ENCODE measurements at regions not wholly inside any gene's neighbourhood (a gene's known extent, or its start where the extent isn't known, plus 50 kb on each side); places are given as distances from the start of the nearest gene placed in this dataset.

DNA sequence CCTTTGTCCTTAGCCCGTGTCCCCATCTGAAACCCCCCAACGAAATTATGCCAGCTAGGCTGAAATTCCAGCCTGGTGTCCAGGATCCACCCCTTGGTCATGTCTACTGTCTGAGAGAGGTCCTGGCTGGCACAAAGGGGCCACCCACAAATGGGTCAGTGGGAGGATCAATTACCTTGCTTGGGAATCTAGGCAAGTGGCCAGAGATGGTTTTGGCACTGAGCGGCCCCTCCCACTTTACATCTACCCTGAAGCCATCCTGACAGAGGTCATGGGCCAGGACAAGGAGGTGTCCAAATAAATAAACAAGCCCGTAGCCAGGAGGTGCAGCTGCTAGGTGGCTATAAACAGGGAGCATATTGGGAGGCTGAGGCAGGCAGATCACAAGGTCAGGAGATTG is 311.5 kb downstream of the MN1 start:
- no peak overlapping the region for H3K4me3 ChIP-seq (ENCODE audit: control insufficient read depth, low read depth, low read length)
- DNase-seq (ENCODE audit: low read depth): no peak
- TF ChIP-seq, protein P1, sequence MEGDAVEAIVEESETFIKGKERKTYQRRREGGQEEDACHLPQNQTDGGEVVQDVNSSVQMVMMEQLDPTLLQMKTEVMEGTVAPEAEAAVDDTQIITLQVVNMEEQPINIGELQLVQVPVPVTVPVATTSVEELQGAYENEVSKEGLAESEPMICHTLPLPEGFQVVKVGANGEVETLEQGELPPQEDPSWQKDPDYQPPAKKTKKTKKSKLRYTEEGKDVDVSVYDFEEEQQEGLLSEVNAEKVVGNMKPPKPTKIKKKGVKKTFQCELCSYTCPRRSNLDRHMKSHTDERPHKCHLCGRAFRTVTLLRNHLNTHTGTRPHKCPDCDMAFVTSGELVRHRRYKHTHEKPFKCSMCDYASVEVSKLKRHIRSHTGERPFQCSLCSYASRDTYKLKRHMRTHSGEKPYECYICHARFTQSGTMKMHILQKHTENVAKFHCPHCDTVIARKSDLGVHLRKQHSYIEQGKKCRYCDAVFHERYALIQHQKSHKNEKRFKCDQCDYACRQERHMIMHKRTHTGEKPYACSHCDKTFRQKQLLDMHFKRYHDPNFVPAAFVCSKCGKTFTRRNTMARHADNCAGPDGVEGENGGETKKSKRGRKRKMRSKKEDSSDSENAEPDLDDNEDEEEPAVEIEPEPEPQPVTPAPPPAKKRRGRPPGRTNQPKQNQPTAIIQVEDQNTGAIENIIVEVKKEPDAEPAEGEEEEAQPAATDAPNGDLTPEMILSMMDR (conservative IDR thresholded peaks at IDR 0.05; ENCODE audit: control insufficient read depth, insufficient read depth, low read depth, low read length): no peak

DNA sequence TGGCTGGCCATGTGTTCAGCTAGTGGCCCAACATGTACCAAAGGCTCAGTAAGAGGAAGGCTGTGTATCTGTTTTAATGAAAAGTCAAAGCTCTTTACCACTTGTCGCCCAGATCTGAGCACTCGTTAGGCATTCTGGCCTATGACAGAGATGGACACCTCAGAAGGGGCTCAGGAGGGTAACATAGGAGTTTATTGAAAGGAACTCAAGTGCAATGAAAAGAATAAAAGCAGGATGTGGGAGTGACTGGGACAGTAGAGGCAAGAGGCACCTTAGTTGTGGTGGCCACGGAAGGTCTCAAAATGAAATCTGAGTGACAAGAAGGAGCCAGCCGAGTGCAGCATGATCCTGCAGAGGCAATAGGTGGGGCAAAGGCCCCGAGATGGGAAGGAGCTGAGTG is 309.7 kb downstream of the MN1 start:
- no peak for DNase-seq (ENCODE audit: low read depth)
- H3K4me3 ChIP-seq (ENCODE audit: control insufficient read depth, low read depth, low read length): no peak overlapping the region
- TF ChIP-seq, protein P1 (conservative IDR thresholded peaks at IDR 0.05; ENCODE audit: control insufficient read depth, insufficient read depth, low read depth, low read length): no peak

DNA sequence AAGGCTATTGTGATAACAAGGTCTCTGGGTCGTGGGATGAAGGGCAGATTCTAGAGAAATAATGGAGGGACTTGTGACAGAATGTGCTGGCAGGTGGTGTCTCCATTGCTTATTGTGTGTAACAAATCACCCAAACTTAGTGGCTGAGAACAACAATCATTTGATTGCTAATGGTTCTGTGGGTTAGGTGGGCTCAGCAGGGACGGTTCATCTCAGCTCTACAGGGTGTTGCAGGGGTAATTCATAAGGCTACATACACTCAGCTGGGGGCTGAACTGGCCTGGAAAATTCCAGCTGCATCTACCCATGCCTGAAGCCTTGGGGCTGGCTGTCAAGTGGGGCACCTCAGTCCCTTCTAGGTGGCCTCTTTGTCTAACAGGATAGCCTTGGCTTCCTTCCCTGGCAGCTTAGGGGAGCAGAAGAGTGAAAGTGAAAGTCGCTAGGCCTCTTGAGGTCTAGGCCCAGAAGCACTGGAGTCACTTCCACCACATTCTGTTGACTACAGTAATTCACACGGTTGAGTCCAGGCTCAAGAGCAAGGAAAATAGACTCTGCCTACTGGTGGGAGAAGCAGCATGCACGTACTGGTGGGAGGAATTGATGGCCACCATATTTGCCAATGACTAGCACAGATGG is 308.9 kb downstream of the MN1 start:
- H3K4me3 ChIP-seq (ENCODE audit: control insufficient read depth, low read depth, low read length): no peak overlapping the region
- no peak for DNase-seq (ENCODE audit: low read depth)
- TF ChIP-seq, protein P1 (conservative IDR thresholded peaks at IDR 0.05; ENCODE audit: control insufficient read depth, insufficient read depth, low read depth, low read length): no peak

DNA sequence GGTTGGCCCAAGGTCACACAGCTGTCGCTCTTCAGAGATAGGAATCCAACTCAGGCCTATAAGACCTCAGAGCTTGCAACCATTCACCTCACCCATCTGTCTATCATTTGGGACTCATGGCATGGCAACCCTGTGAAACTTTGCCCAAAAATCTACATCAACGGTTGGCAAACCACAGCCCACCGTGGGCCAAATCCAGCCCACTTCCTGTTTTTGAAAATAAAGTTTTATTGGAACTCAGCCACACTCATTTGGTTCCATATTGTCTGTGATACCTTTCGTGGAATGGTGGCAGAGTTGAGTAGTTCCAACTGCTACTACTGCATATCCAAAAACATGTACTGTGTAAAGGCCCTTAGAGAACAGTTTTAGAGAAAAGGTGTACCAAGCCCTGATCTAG is 307.8 kb downstream of the MN1 start:
- no peak for DNase-seq (ENCODE audit: low read depth)
- TF ChIP-seq, protein P1 (conservative IDR thresholded peaks at IDR 0.05; ENCODE audit: control insufficient read depth, insufficient read depth, low read depth, low read length): no peak
- no peak overlapping the region for H3K4me3 ChIP-seq (ENCODE audit: control insufficient read depth, low read depth, low read length)

DNA sequence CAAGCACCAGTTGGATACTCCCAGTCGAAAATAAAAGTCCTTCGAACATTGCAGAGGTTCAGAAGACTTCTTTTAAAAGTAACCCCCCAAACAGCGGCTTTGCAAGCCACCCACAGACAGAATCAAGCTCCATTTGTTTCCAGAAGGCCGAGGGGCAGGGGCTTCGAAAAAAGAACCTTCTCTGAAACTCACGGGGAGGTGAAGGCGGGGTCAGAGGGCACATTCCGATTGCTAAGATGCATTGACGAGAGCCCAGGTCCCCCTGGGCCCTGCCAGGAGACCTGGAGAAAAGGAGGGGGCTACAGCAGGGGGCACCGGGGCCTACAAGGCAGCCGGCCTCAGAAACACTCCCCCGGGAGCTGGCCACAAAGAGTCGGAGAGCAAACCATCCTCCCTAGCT is 306.8 kb downstream of the MN1 start:
- TF ChIP-seq, protein P1 (conservative IDR thresholded peaks at IDR 0.05; ENCODE audit: control insufficient read depth, insufficient read depth, low read depth, low read length): no peak
- H3K4me3 ChIP-seq (ENCODE audit: control insufficient read depth, low read depth, low read length): no peak overlapping the region
- no peak for DNase-seq (ENCODE audit: low read depth)

DNA sequence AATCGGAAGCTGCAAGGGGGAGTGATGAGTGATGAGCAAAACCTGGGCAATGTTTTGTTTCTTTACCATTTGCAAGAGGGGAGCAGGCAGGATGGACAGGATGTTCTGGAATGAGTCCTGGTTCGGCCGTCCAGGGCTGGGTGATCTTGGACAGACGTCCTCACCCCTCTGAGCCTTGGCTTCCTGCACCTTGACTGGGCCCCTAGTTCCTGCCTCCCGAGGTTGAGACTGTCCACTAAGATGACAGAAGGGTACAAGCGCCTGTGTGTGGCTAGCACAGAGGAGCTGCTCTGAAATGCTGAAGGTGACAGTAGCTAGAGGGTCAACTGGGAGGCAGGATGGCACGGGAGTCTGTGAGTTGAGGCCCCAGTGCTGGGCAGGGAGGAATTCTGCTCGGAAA is 306.2 kb downstream of the MN1 start:
- H3K4me3 ChIP-seq (ENCODE audit: control insufficient read depth, low read depth, low read length): no peak overlapping the region
- DNase-seq (ENCODE audit: low read depth): no peak
- TF ChIP-seq, protein P1 (conservative IDR thresholded peaks at IDR 0.05; ENCODE audit: control insufficient read depth, insufficient read depth, low read depth, low read length): no peak

DNA sequence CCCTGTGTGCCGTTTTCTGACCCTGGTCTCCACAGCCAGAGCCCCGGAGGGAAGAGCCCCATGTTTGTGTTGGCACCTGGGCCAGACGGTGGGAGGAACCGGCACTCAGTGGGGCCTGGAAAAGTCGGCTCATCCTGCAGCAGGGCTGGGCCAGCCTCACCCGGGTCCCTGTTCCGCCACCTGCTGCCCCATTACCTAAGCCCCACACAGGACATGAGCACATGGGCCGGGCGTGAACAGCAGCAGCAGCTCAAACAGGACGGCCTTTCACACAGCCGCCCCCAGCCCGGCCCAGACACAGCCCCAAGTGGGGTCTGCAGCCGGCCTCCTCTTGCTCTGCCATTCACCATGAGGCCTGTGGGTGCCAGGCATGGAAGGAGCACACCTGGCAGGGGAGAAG is 302.4 kb downstream of the MN1 start:
- no peak overlapping the region for H3K4me3 ChIP-seq (ENCODE audit: control insufficient read depth, low read depth, low read length)
- DNase-seq (ENCODE audit: low read depth): no peak
- TF ChIP-seq, protein P1 (conservative IDR thresholded peaks at IDR 0.05; ENCODE audit: control insufficient read depth, insufficient read depth, low read depth, low read length): no peak

Measured in fibroblast of mammary gland (primary cell).